Activated naive CD8-positive, alpha-beta T cell (primary cell): ENCODE measurements at regions not wholly inside any gene's neighbourhood (a gene's known extent, or its start where the extent isn't known, plus 50 kb on each side); places are given as distances from the start of the nearest gene placed in this dataset.
"Not testable (repeated sequence)": the region's sequence is repeated elsewhere in the genome, so short reads cannot be mapped to it uniquely, and the experiment has no call there.

ENCODE experiments used
- H3K27ac Mint-ChIP-seq: one replicate; pipeline ENCODE4 v1.8.0; 2021; ENCODE audit warnings: mixed read lengths
- H3K27me3 Mint-ChIP-seq: one replicate; pipeline ENCODE4 v1.8.0; 2021; ENCODE audit warnings: mixed read lengths
- H3K36me3 Mint-ChIP-seq: one replicate; pipeline ENCODE4 v1.8.0; 2021; ENCODE audit warnings: mixed read lengths
- H3K4me1 Mint-ChIP-seq: one replicate; pipeline ENCODE4 v1.8.0; 2021; ENCODE audit warnings: low read depth, mixed read lengths
- H3K4me3 Mint-ChIP-seq: one replicate; pipeline ENCODE4 v1.8.0; 2021; ENCODE audit warnings: mild to moderate bottlenecking, mixed read lengths
- H3K9me3 Mint-ChIP-seq: one replicate; pipeline ENCODE4 v1.8.0; 2021; ENCODE audit warnings: low read depth, mixed read lengths

GRCh38 chr3:72279068-72279604 is 494.2 kb upstream of the PROK2 start:
- Mint-ChIP-seq H3K36me3 (peaks cover 2% of the 10 kb centered on the region), H3K9me3 (no peaks in the 10 kb centered on the region), H3K27me3 (no peaks in the 10 kb centered on the region), H3K27ac (no peak overlapping the region), H3K4me1 (peaks cover 14% of the 10 kb centered on the region), H3K4me3 (no peak overlapping the region)

GRCh38 chr3:72278349-72279067 is 493.6 kb upstream of the PROK2 start:
- peaks cover 16% of the 10 kb centered on the region for H3K4me1 Mint-ChIP-seq
- H3K27me3 Mint-ChIP-seq, result no peaks in the 10 kb centered on the region
- H3K27ac Mint-ChIP-seq, result peak overlapping the region; percentile 25

DNA sequence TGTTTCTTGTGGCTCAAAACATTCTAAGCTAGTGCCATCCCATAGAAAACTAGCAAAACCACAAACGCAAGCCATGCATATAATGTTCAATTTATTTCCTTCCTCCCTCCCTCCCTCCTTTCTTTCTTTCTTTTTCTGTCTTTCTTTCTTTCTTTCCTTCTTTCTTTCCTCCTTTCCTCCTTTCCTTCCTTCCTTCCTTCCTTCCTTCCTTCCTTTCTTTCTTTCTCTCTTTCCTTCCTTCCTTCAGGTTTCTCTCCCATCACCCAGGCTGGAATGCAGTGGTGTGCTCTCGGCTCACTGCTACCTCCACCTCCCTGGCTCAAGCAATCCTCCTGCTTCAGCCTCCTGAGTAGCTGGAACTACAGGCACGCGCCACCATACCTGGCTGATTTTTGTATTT is 492.8 kb upstream of the PROK2 start:
- Mint-ChIP-seq H3K27ac (no peak overlapping the region), H3K9me3 (no peaks in the 10 kb centered on the region)

More at GRCh38 chr3:72278349-72279067, 493.6 kb upstream of the PROK2 start:
- Mint-ChIP-seq H3K9me3 (no peaks in the 10 kb centered on the region), H3K4me3 (no peak overlapping the region), H3K36me3 (peaks cover 2% of the 10 kb centered on the region)

DNA sequence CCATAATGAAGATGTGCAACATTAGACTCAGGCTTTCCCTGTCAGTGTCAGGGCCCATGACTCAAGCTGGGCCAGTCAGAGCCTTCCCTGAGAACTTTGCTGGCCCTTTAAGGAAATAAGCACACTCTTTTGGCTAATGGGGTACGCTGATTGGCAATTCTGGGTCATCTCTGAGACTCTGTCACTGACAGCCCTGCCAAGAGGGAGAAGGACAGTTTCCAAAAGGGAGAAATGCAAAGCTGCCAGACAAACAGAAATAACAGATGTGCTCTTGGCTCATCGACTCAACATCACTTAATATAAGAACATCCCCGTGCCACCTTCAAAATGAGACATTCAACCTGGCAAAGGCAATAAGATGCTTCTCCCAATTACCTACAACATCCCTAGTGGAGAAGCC is 491.9 kb upstream of the PROK2 start:
- no peak overlapping the region for H3K4me3 Mint-ChIP-seq
- H3K9me3 Mint-ChIP-seq, result no peaks in the 10 kb centered on the region
- H3K36me3 Mint-ChIP-seq, result no peaks in the 10 kb centered on the region
- peaks cover 19% of the 10 kb centered on the region for H3K4me1 Mint-ChIP-seq
- no peak overlapping the region for H3K27ac Mint-ChIP-seq
- H3K27me3 Mint-ChIP-seq, result no peaks in the 10 kb centered on the region

More for the DNA sequence above, 492.8 kb upstream of the PROK2 start:
- peaks cover 16% of the 10 kb centered on the region for H3K4me1 Mint-ChIP-seq
- no peak overlapping the region for H3K4me3 Mint-ChIP-seq
- no peaks in the 10 kb centered on the region for H3K27me3 Mint-ChIP-seq
- peaks cover 2% of the 10 kb centered on the region for H3K36me3 Mint-ChIP-seq

DNA sequence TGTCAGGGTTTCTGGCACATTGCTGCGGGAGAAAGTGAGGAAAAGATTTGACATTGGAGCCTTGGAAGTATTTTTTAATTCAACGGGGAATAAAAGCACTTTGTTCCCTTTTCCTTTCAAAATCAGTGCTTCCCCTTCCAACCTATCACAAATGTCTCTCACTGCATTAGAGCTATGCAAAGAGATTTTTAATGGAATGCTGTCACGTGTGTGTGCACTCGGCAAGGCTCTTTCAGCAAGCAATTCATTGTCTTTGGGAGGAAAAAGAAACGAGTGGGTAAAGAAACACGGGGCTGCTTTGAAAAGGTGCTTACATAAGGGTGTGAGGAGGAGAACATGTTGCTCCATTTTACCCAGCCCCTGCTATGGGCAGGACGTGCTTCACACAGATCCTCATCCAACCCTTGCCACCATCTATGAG is 490.4 kb upstream of the PROK2 start:
- no peaks in the 10 kb centered on the region for H3K9me3 Mint-ChIP-seq
- no peak overlapping the region for H3K4me3 Mint-ChIP-seq
- H3K27me3 Mint-ChIP-seq, result no peaks in the 10 kb centered on the region
- no peaks in the 10 kb centered on the region for H3K36me3 Mint-ChIP-seq
- peaks cover 29% of the 10 kb centered on the region for H3K4me1 Mint-ChIP-seq
- H3K27ac Mint-ChIP-seq, result no peak overlapping the region

DNA sequence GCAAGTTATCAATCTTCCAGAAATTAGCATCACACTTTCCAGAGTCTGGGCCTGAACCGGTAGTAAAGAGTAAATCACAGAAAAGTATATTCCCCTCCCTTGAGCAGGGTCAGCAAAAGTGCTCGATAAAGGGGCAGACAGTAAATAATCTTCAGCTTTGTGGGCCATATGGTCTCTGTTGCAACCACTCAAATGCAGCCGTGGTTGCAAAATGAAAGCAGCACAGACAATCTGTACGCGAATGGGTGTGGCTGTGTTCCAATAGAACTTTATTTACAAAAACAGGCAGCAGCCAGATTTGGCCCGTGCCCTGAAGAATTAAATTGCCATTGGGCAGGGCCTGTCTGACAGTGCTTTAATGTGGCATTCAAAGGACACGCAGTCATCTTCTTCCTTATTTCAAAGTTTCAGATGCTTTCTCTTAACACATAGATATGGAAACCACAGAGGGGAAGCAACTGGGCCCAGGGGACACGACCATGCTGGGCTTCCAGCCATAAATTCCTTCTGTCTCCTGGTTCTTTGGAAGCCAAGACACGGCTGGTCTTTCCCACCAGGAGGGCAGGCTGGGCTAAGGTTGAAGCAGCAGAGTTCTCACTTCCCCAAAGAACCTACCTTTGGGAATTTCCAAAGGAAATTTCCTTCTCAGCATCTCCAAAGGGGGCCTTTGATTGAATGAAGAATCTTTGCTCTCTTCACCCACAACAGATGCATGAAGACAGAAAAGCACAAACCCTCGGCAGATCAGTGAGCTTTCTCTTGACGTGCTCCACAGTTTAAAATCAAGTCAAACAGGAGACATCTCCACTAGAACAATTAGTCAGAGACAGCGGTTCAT is 489.8 kb upstream of the PROK2 start:
- Mint-ChIP-seq H3K36me3 (no peaks in the 10 kb centered on the region), H3K9me3 (no peaks in the 10 kb centered on the region), H3K4me1 (peaks cover 35% of the 10 kb centered on the region), H3K27ac (no peak overlapping the region), H3K4me3 (peak overlapping the region; percentile 24), H3K27me3 (no peaks in the 10 kb centered on the region)

- H3K4me3 Mint-ChIP-seq, result no peak overlapping the region
- H3K9me3 Mint-ChIP-seq, result no peaks in the 10 kb centered on the region
- H3K4me1 Mint-ChIP-seq, result peaks cover 39% of the 10 kb centered on the region
- H3K36me3 Mint-ChIP-seq, result no peaks in the 10 kb centered on the region
- H3K27ac Mint-ChIP-seq, result no peak overlapping the region
- H3K27me3 Mint-ChIP-seq, result no peaks in the 10 kb centered on the region
These were observed 488.7 kb upstream of the PROK2 start for GRCh38 chr3:72273615-72274014.

DNA sequence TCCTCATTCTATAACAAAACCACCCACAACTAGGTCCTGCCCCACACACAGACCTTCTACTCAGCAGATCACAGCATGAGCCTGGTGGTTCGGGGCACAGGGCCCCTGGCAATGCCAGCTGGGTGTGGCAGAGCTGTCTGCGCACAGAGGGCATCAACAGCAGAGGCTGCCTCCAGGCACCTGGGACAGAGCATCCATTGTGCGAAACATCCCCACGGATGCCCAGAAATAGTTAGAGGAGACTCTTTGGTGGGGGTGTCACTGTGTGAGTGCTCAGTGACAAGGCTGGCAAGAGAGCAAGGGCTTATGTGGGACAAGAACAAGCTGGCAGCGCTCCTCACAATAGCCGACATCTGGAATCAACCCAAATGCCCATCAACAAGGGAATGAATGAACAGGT is 487.4 kb upstream of the PROK2 start:
- Mint-ChIP-seq H3K36me3 (no peaks in the 10 kb centered on the region), H3K4me3 (no peak overlapping the region), H3K27me3 (no peaks in the 10 kb centered on the region), H3K27ac (no peak overlapping the region), H3K4me1 (peaks cover 40% of the 10 kb centered on the region), H3K9me3 (no peaks in the 10 kb centered on the region)

DNA sequence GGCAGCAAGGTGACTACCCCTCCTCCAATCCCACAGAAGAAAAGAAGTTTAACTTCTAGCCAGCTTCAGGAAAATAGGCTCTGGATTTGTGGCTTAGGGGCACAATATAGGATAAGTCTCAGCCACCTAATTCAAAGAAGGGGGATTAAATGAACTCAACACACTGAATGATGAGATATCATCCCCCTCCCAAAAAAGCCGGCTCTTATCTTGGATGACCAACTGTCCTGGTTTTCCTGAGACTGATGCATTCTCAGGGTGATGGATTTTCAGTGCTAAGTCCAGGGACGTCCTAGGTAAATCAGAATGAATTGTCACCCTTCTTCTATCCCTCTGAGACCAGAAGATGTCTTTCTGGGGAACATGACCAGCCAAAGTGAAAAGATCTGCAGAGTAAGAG is 487.0 kb upstream of the PROK2 start:
- H3K36me3 Mint-ChIP-seq, result peaks cover under 1% of the 10 kb centered on the region
- no peak overlapping the region for H3K27ac Mint-ChIP-seq
- H3K4me1 Mint-ChIP-seq, result peaks cover 45% of the 10 kb centered on the region
- no peak overlapping the region for H3K4me3 Mint-ChIP-seq
- H3K9me3 Mint-ChIP-seq, result no peaks in the 10 kb centered on the region
- no peaks in the 10 kb centered on the region for H3K27me3 Mint-ChIP-seq

DNA sequence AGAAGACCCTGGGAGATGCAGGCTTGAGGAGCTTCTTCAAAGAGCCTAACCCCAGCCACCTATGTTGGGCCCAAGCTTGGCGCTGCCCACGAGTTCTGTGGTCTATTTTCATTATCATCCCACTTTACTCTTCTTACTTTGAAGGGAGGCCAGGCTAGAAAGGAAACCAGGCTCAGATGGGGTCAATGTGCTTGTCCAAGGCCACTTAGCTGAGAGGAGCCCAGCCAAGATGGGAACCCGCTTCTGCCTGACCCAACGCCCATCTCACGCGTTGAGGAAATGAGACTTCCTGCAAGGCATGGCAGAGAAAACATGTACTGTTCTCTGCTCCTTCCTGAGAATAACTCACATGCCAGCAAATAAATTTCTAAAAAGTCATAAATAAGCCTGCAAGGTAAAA is 486.3 kb upstream of the PROK2 start:
- Mint-ChIP-seq H3K4me3 (no peak overlapping the region), H3K27ac (no peak overlapping the region), H3K4me1 (peaks cover 48% of the 10 kb centered on the region), H3K36me3 (peaks cover 2% of the 10 kb centered on the region), H3K9me3 (no peaks in the 10 kb centered on the region), H3K27me3 (no peaks in the 10 kb centered on the region)

- Mint-ChIP-seq H3K4me3 (no peak overlapping the region), H3K9me3 (no peaks in the 10 kb centered on the region), H3K27me3 (no peaks in the 10 kb centered on the region), H3K27ac (peak overlapping the region; percentile 1), H3K4me1 (peaks cover 52% of the 10 kb centered on the region), H3K36me3 (peaks cover 2% of the 10 kb centered on the region)
These were observed 485.8 kb upstream of the PROK2 start for GRCh38 chr3:72270730-72271129.

- Mint-ChIP-seq H3K9me3 (no peaks in the 10 kb centered on the region), H3K36me3 (peaks cover 2% of the 10 kb centered on the region), H3K4me3 (no peak overlapping the region), H3K27me3 (no peaks in the 10 kb centered on the region), H3K27ac (peak overlapping the region; percentile 1), H3K4me1 (peaks cover 54% of the 10 kb centered on the region)
These were observed 485.2 kb upstream of the PROK2 start for GRCh38 chr3:72270072-72270681.

DNA sequence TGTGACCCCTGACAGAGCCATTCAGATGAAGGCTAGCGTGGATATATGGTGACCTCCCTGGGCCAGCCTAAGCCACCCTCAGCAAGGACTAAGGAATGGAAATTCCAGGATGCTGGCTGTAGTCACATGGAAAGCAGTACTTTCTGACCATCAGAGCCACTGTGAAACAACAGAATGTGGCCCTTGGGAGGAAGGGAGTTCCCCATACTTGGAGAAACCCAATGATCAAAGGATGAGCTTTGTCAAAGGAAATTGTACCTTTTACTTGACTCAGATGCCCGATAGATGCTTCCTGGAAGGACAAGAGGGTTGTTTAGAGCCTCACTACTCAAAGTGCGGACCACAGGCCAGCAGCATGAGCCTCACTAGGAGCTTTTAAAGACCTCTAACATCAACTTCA is 484.5 kb upstream of the PROK2 start:
- peaks cover 48% of the 10 kb centered on the region for H3K4me1 Mint-ChIP-seq
- no peak overlapping the region for H3K27ac Mint-ChIP-seq

DNA sequence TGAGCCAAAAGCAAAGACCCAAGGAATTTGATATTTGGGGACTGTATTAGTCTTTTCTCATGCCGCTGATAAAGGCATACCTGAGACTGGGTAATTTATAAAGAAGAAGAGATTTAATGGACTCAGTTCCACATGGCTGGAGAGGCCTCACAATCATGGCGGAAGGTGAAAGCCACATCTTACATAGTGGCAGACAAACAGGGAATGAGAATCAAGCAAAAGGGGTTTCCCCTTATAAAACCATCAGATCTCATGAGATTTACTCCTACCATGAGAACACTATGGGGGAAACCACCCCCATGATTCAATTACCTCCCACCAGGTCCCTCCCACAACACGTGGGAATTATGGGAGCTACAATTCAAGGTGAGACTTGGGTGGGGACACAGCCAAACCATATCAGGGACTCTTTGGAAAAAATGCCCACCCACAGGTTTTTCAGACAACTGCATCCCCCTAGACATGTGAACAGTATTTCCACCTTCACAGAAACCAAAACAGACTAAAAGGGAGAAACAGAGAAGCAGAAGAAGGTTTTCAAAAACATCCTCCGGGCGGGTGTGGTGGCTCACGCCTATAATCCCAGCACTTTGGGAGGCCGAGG is 482.1 kb upstream of the PROK2 start:
- not testable (repeated sequence) for H3K9me3 Mint-ChIP-seq, H3K4me3 Mint-ChIP-seq, H3K36me3 Mint-ChIP-seq, H3K27me3 Mint-ChIP-seq
- peaks cover 41% of the 10 kb centered on the region for H3K4me1 Mint-ChIP-seq
- peak overlapping the region; percentile 66 for H3K27ac Mint-ChIP-seq

More for the DNA sequence above, 484.5 kb upstream of the PROK2 start:
- no peaks in the 10 kb centered on the region for H3K27me3 Mint-ChIP-seq
- peaks cover 2% of the 10 kb centered on the region for H3K36me3 Mint-ChIP-seq
- no peaks in the 10 kb centered on the region for H3K9me3 Mint-ChIP-seq
- H3K4me3 Mint-ChIP-seq, result no peak overlapping the region

DNA sequence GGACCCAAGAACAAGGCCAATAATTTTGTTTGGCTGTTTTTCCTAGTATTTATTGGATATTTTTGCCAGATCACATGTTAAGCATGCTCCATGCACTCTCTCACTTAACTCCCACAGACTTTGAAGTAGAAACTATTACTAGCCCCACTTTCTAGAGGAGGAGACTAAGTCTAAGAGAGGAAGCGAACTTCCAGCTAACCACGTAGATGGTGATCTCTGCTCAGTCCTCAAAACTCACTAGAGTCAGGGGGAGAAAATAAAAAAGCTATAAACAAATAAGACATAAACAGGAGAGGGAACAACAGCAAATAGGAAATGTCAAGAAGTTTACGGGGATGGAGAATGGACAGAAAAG is 481.0 kb upstream of the PROK2 start:
- peaks cover 2% of the 10 kb centered on the region for H3K36me3 Mint-ChIP-seq
- no peak overlapping the region for H3K4me3 Mint-ChIP-seq
- no peak overlapping the region for H3K27ac Mint-ChIP-seq
- no peaks in the 10 kb centered on the region for H3K9me3 Mint-ChIP-seq
- H3K4me1 Mint-ChIP-seq, result peaks cover 33% of the 10 kb centered on the region
- no peaks in the 10 kb centered on the region for H3K27me3 Mint-ChIP-seq
